DMS114 treated with DMSO at 0.1 percent for 48 hours (cell line): ENCODE measurements at regions not wholly inside any gene's neighbourhood (a gene's known extent, or its start where the extent isn't known, plus 50 kb on each side); places are given as distances from the start of the nearest gene placed in this dataset.
"Not testable (repeated sequence)": the region's sequence is repeated elsewhere in the genome, so short reads cannot be mapped to it uniquely, and the experiment has no call there.

Source experiments
- DNase-seq: peaks from one replicate; lab custom pipeline; 2025; ENCODE audit not compliant: unreplicated experiment; lab: John Stamatoyannopoulos, UW

GRCh38 chr14:104473649-104474494, 105.7 kb upstream of the C14orf180 start:
- DNase-seq, result no peak

- DNase-seq, result no peak
Measured at GRCh38 chr14:104474495-104475213, 104.9 kb upstream of the C14orf180 start.

DNA sequence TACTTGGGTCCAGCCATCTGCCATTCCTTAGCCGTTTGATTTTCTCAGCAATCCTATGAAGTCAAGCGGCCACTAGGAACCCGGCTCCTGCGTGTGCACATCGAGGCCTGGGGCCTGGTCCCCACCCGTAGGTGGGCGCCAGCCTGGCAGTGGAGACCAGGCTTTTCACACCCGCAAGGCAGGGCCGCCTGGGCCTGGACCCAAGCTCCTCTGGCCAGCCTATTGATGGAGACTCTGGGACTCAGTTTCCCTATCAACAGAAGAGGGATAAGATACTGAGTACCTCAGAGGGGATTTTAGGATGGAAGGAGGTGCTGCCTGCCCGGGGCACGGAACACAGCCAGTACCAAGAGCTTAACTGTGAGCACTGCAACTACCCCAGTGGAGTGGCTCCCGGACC, 104.3 kb upstream of the C14orf180 start:
- DNase-seq, result no peak

DNA sequence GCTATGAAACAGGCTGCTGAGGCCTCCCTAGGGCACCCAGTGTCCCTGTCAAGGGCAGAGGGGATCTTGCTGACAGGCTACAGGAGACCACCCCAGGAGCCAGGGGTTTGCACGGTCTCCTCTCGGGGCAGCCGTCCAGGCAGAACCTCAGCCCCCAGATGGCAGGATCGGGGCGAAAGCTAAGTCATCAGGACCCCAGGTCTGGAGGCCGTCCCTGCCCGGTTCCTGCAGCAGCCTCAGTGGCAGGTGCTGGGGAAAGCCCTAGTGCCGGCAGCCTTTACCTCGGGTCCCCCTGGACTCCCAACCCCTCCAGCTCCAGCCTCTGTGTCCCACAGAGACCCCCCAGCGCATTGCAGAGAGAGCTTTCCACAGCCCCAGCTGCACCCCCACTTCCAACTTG, 103.8 kb upstream of the C14orf180 start:
- no peak for DNase-seq

- no peak for DNase-seq
Measured at GRCh38 chr14:104476437-104476836, 103.1 kb upstream of the C14orf180 start.

- no peak for DNase-seq
Measured at GRCh38 chr14:104477117-104477623, 102.4 kb upstream of the C14orf180 start.

- no peak for DNase-seq
Measured at GRCh38 chr14:104477666-104478380, 101.7 kb upstream of the C14orf180 start.

GRCh38 chr14:104478656-104479055, 100.9 kb upstream of the C14orf180 start:
- DNase-seq, result no peak

- DNase-seq, result no peak
Measured at GRCh38 chr14:104479901-104480300, 99.7 kb upstream of the C14orf180 start.

DNA sequence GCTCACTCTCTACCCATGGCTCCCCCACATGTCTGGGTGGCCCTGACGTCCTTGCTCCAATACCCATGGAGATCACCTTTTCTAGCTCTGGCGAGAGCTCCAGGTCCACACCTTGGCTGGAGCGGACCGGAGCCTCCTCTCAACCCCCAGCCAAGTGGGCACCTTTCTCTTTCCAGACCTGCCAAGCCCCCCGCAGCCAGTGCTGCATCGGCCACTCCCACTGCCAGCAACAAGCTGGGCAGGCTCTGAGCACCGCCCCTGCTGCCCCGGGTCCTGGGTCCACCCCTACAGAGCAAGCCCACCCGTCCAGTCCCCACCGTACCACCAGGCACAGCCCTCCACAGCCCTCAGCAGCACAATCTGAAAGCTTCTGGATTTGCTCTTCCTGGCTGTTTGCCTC, 98.2 kb upstream of the C14orf180 start:
- DNase-seq, result no peak

- not testable (repeated sequence) for DNase-seq
Measured at GRCh38 chr14:104482017-104482416, 97.5 kb upstream of the C14orf180 start.

GRCh38 chr14:104486222-104486923, 93.2 kb upstream of the C14orf180 start:
- no peak for DNase-seq

DNA sequence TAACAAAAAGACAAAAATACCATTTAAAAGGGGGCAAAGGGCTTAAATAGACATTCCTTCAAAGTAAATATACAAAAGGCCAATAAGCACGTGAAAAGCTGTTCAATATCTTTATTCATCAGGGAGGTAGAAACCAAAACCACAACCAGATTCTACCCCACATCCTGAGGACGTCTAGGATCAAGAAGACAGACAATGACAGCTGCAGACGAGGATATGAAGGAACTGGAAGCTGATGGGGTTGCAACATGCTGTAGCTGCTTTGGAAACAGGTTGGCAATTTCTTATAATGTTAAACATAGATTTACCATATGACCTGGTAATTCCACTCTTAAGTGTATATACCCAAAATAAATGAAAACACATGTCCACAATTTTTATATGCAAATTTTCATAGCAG, 85.1 kb upstream of the C14orf180 start:
- no peak for DNase-seq

- DNase-seq, result no peak
Measured at GRCh38 chr14:104496095-104496494, 83.5 kb upstream of the C14orf180 start.

DNA sequence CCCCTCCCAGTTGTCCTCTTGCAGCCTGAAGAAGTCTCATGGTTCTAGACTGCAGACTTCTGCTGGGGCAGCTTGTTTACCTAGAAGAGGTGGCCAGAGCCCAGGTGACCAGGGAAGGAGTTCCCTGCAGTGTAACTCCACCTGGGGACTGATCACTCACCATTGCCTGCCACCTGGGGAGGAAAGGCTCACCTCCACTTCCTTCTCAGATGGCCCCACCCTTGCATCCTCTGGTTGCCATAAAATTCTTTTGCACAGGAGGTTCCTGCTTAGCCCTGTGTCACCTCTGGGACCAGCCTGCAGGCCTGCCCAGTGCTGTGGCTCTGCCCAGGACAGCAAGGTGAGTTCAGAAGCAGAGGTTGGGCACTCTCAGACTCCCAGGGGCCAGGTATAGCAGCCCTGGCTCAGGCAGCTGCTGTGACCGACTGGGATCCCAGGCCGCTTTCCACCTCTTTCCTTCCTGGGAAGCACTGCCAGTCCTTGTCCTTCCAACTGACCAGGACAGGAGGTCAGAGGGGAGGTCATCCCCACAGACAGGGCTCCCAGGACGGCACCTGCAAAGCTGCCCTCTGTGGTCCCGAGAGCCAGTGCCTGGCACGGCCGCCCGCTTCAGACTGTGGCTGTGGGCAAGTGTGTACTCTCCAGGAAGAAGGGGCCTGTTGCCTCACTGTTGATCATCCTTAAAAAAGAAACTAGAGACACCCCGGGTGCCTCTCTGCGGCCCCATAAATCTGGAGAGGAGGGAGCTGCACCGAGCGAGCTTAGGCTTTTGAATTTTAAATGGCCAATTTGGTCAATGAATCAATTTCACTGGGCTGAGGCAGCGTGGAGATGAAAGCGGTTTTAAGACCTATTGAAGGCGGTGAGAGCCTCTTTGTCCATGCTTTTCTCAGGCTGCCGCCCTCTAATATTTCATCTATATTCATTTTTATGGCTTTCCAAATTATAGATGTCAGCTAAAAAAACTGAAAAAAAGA, 79.5 kb upstream of the C14orf180 start:
- no peak for DNase-seq

DNA sequence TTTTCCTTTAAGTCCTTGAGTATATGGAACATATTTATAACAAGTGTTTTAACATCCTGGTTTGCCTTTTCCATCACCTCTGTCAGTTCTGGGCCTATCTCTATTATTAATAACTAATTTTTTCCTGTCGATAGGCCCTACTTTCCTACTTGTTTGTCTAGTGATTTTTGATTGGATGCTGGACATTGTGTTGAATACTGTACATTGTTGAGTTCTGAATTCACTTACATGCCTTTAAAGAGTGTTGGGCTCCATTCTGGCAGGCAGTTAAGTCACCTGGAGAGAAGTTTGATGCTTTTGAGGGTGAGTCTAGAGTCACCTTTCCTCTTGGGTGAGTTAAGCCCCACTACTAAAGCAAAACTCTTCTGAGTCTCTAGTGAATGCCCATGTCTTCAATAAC, 77.5 kb upstream of the C14orf180 start:
- no peak for DNase-seq

- DNase-seq, result no peak
Measured at GRCh38 chr14:104503691-104504090, 75.9 kb upstream of the C14orf180 start.

DNA sequence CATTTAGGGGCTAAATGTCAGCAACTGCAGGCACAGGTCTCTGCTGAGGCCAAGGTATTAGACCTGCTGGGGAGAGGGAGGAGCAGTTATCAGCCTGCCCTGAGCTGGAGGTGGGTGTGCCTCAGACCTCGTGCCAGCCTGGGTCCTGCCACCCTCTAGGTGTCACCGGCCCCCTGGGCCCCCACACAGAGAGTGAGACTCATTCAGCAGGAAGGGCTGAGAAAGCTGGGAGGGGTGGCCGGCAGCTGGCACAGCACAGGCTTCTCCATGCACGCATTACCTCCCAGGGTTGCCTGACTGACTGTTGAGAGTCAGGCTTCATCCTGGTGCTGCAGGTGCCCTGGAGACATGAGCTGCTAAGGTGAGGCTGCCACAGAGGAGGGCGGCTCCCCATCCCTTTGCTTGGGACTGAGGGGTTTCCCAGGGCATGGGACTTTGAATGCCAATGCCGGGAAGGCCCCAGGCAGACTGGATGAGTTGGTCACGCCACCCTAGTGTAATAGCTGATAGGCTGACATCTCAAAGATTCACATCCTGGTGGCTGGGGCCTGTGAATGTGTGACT, 75.3 kb upstream of the C14orf180 start:
- DNase-seq, result no peak
